Activated CD4-positive, alpha-beta T cell treated with anti-CD3 and anti-CD28 coated beads, Interleukin-2, Interleukin-4, amounts not matched to agents 100 ng/mL and 50 ng/mL, durations not matched to agents 16 hours and 8 hours (primary cell): ENCODE measurements at regions not wholly inside any gene's neighbourhood (a gene's known extent, or its start where the extent isn't known, plus 50 kb on each side); places are given as distances from the start of the nearest gene placed in this dataset.

ENCODE experiments used
- DNase-seq: peaks from one replicate; pipeline ENCODE4 v3.0.0-alpha.2; 2020; ENCODE audit warnings: low spot score

- DNase-seq: no peak
These were observed 222.5 kb upstream of the PRPS1L1 start for GRCh38 chr7:18250133-18250532.

- DNase-seq: no peak
These were observed 230.1 kb upstream of the PRPS1L1 start for GRCh38 chr7:18257711-18258110.

GRCh38 chr7:18262058-18262457 is 233.5 kb upstream of the HDAC9 start:
- no peak for DNase-seq

- no peak for DNase-seq
These were observed 229.8 kb upstream of the HDAC9 start for GRCh38 chr7:18265611-18266281.

- no peak for DNase-seq
These were observed 227.0 kb upstream of the HDAC9 start for GRCh38 chr7:18268571-18268970.

GRCh38 chr7:18276380-18276779 is 219.2 kb upstream of the HDAC9 start:
- no peak for DNase-seq

GRCh38 chr7:18278316-18278715 is 217.2 kb upstream of the HDAC9 start:
- DNase-seq: no peak

- DNase-seq: no peak
These were observed 212.5 kb upstream of the HDAC9 start for GRCh38 chr7:18283045-18283444.

GRCh38 chr7:18287482-18287881 is 208.1 kb upstream of the HDAC9 start:
- no peak for DNase-seq

- DNase-seq: no peak
These were observed 207.1 kb upstream of the HDAC9 start for GRCh38 chr7:18288322-18289037.

- DNase-seq: no peak
These were observed 205.8 kb upstream of the HDAC9 start for GRCh38 chr7:18289788-18290187.

GRCh38 chr7:18290223-18290622 is 205.3 kb upstream of the HDAC9 start:
- no peak for DNase-seq

- no peak for DNase-seq
These were observed 204.7 kb upstream of the HDAC9 start for GRCh38 chr7:18290865-18291264.

GRCh38 chr7:18292584-18292983 is 203.0 kb upstream of the HDAC9 start:
- no peak for DNase-seq

- DNase-seq: no peak
These were observed 201.8 kb upstream of the HDAC9 start for GRCh38 chr7:18293759-18294158.

- DNase-seq: no peak
These were observed 201.1 kb upstream of the HDAC9 start for GRCh38 chr7:18294411-18294810.

- no peak for DNase-seq
These were observed 199.6 kb upstream of the HDAC9 start for GRCh38 chr7:18295781-18296423.

- no peak for DNase-seq
These were observed 193.5 kb upstream of the HDAC9 start for GRCh38 chr7:18302097-18302496.

- DNase-seq: no peak
These were observed 189.7 kb upstream of the HDAC9 start for GRCh38 chr7:18305866-18306265.

- no peak for DNase-seq
These were observed 188.9 kb upstream of the HDAC9 start for GRCh38 chr7:18306696-18307095.

- DNase-seq: no peak
These were observed 186.6 kb upstream of the HDAC9 start for GRCh38 chr7:18308938-18309337.

- DNase-seq: no peak
These were observed 183.1 kb upstream of the HDAC9 start for GRCh38 chr7:18312482-18312881.

GRCh38 chr7:18313965-18314364 is 181.6 kb upstream of the HDAC9 start:
- DNase-seq: no peak
